ENCODE measurements at regions not wholly inside any gene's neighbourhood (a gene's known extent, or its start where the extent isn't known, plus 50 kb on each side); places are given as distances from the start of the nearest gene placed in this dataset.
"Not testable (repeated sequence)": the region's sequence is repeated elsewhere in the genome, so short reads cannot be mapped to it uniquely, and the experiment has no call there.

DNA sequence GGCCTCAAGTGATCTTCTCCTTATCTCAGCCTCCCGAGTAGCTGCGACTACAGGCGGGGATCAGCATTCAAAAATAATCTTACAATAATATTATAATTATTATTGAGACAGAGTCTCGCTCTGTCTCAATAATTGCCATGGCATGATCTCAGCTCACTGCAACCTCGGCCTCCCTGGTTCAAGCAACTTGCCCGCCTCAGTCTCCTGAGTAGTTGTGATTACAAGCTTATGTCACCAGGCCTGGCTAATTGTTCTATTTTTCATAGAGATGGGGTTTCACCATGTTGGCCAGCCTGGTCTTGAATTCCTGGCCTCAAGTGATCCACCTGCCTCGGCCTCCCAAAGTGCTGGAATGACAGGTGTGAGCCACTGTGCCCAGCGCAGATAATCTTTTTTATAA is 1944.8 kb upstream of the DEFB115 start:
- in situ Hi-C loops (cut with HindIII; ENCODE audit: low pct_unique_long_range_greater_than_20kb, low sequenced_read_pairs); H3K27ac ChIP-seq (ENCODE audit: low read length); CTCF ChIA-PET; H3K27me3 ChIP-seq (ENCODE audit: control insufficient read depth, insufficient read depth, low read length); BruUV-seq (replicated peaks); H3K36me3 ChIP-seq (ENCODE audit: control insufficient read depth, insufficient read depth, low read length); POLR2A ChIA-PET; H3K4me1 ChIP-seq (ENCODE audit: control insufficient read depth, insufficient read depth, low read length); intact Hi-C loops (cut with micrococcal nuclease; ENCODE audit: unreplicated experiment); H3K9me3 ChIP-seq (ENCODE audit: control insufficient read depth, insufficient read depth, low read depth, low read length); ATAC-seq; DNase-seq (ENCODE audit: low read depth, low spot score); H3K4me3 ChIP-seq (ENCODE audit: low read depth in 2 of 2, low read length in 2 of 2): not testable (repeated sequence)

DNA sequence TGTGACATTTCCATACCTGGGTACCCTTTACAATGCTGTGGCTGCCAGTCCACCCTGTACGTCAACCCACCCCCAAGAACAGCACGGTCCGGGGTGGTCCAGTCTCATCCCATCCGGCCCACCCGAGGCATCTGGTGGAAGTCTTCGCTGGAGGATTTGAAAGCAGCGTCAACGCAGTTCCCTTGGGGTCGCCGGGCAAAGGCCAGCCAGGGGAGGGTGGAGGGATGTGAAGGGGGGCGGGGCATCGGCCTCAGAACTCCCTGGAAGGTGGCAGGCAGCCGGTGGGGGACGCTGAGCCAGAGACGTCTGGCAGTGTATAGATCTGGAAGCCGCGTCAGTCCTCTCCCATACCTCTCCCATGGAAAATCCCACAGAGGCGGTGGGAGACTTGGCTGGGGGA is 1944.0 kb upstream of the DEFB115 start:
- DNase-seq (ENCODE audit: low read depth, low spot score) (no peak), ATAC-seq (no peak)
- no peak overlapping the region for H3K27ac ChIP-seq (ENCODE audit: low read length)
- TF ChIP-seq, protein P1, sequence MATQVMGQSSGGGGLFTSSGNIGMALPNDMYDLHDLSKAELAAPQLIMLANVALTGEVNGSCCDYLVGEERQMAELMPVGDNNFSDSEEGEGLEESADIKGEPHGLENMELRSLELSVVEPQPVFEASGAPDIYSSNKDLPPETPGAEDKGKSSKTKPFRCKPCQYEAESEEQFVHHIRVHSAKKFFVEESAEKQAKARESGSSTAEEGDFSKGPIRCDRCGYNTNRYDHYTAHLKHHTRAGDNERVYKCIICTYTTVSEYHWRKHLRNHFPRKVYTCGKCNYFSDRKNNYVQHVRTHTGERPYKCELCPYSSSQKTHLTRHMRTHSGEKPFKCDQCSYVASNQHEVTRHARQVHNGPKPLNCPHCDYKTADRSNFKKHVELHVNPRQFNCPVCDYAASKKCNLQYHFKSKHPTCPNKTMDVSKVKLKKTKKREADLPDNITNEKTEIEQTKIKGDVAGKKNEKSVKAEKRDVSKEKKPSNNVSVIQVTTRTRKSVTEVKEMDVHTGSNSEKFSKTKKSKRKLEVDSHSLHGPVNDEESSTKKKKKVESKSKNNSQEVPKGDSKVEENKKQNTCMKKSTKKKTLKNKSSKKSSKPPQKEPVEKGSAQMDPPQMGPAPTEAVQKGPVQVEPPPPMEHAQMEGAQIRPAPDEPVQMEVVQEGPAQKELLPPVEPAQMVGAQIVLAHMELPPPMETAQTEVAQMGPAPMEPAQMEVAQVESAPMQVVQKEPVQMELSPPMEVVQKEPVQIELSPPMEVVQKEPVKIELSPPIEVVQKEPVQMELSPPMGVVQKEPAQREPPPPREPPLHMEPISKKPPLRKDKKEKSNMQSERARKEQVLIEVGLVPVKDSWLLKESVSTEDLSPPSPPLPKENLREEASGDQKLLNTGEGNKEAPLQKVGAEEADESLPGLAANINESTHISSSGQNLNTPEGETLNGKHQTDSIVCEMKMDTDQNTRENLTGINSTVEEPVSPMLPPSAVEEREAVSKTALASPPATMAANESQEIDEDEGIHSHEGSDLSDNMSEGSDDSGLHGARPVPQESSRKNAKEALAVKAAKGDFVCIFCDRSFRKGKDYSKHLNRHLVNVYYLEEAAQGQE (IDR thresholded peaks at IDR 0.05; ENCODE audit: insufficient read depth in 1 of 2, low read depth in 2 of 2, low read length in 1 of 2) = no peak
- TF ChIP-seq POLR2AphosphoS5 (IDR thresholded peaks at IDR 0.05; ENCODE audit: low read depth, low read length) (no peak), TCF7L2 (IDR thresholded peaks at IDR 0.05; ENCODE audit: low read depth, low read length) (no peak), SIN3A (IDR thresholded peaks at IDR 0.05; ENCODE audit: borderline replicate concordance, insufficient read depth, low read depth, low read length) (no peak)
- TF ChIP-seq, protein P2, sequence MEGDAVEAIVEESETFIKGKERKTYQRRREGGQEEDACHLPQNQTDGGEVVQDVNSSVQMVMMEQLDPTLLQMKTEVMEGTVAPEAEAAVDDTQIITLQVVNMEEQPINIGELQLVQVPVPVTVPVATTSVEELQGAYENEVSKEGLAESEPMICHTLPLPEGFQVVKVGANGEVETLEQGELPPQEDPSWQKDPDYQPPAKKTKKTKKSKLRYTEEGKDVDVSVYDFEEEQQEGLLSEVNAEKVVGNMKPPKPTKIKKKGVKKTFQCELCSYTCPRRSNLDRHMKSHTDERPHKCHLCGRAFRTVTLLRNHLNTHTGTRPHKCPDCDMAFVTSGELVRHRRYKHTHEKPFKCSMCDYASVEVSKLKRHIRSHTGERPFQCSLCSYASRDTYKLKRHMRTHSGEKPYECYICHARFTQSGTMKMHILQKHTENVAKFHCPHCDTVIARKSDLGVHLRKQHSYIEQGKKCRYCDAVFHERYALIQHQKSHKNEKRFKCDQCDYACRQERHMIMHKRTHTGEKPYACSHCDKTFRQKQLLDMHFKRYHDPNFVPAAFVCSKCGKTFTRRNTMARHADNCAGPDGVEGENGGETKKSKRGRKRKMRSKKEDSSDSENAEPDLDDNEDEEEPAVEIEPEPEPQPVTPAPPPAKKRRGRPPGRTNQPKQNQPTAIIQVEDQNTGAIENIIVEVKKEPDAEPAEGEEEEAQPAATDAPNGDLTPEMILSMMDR (IDR thresholded peaks at IDR 0.05) = no peak
- H3K4me1 ChIP-seq (ENCODE audit: control insufficient read depth, insufficient read depth, low read length) = no peaks in the 10 kb centered on the region
- POLR2A ChIA-PET = no interaction called here
- CTCF ChIA-PET = interaction anchor here (0.7 kb wide), 1 partner anchor 1028 kb away, joined by 3 read pairs; no protein-coding TSS in a partner anchor
- BruUV-seq (replicated peaks) = no TSS peak
- H3K9me3 ChIP-seq (ENCODE audit: control insufficient read depth, insufficient read depth, low read depth, low read length) = no peaks in the 10 kb centered on the region
- no peaks in the 10 kb centered on the region for H3K27me3 ChIP-seq (ENCODE audit: control insufficient read depth, insufficient read depth, low read length)
- H3K4me3 ChIP-seq (ENCODE audit: low read depth in 2 of 2, low read length in 2 of 2) = no peak overlapping the region
- intact Hi-C loops (cut with micrococcal nuclease; ENCODE audit: unreplicated experiment) (no loop called here), in situ Hi-C loops (cut with HindIII; ENCODE audit: low pct_unique_long_range_greater_than_20kb, low sequenced_read_pairs) (no loop called here)
- no peaks in the 10 kb centered on the region for H3K36me3 ChIP-seq (ENCODE audit: control insufficient read depth, insufficient read depth, low read length)

DNA sequence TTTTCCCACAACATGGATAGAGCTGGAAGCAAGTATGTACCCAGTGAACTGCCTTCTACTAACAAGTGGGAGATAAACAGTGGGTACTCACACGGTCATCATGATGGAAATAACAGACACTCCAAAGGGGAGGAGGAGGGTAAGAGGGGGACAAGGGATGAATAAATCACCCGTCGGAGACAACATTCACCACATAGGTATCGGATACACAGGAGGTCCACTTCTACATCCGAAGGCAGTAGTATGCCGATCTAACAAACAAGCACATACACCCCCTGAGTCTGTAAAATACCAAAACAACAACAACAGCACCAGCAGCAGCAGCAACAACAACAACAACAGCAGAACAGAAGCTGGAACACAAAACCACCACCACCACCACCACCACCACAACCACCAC is 1943.2 kb upstream of the DEFB115 start:
- DNase-seq (ENCODE audit: low read depth, low spot score) = no peak
- no TSS peak for BruUV-seq (replicated peaks)
- POLR2A ChIA-PET = no interaction called here
- no peak for TF ChIP-seq SIN3A (IDR thresholded peaks at IDR 0.05; ENCODE audit: borderline replicate concordance, insufficient read depth, low read depth, low read length)
- TF ChIP-seq, protein P1 (IDR thresholded peaks at IDR 0.05; ENCODE audit: insufficient read depth in 1 of 2, low read depth in 2 of 2, low read length in 1 of 2) = no peak
- no peak for TF ChIP-seq POLR2AphosphoS5 (IDR thresholded peaks at IDR 0.05; ENCODE audit: low read depth, low read length)
- no peak for TF ChIP-seq TCF7L2 (IDR thresholded peaks at IDR 0.05; ENCODE audit: low read depth, low read length)
- TF ChIP-seq, protein P2 (IDR thresholded peaks at IDR 0.05) = no peak
- CTCF ChIA-PET = no interaction called here
- Histone ChIP-seq H3K9me3 (ENCODE audit: control insufficient read depth, insufficient read depth, low read depth, low read length) (no peaks in the 10 kb centered on the region), H3K27ac (ENCODE audit: low read length) (no peak overlapping the region), H3K27me3 (ENCODE audit: control insufficient read depth, insufficient read depth, low read length) (no peaks in the 10 kb centered on the region), H3K36me3 (ENCODE audit: control insufficient read depth, insufficient read depth, low read length) (no peaks in the 10 kb centered on the region), H3K4me3 (ENCODE audit: low read depth in 2 of 2, low read length in 2 of 2) (no peak overlapping the region), H3K4me1 (ENCODE audit: control insufficient read depth, insufficient read depth, low read length) (no peaks in the 10 kb centered on the region)
- ATAC-seq = no peak
- in situ Hi-C loops (cut with HindIII; ENCODE audit: low pct_unique_long_range_greater_than_20kb, low sequenced_read_pairs) (no loop called here), intact Hi-C loops (cut with micrococcal nuclease; ENCODE audit: unreplicated experiment) (no loop called here)
